ENCODE measurements at regions not wholly inside any gene's neighbourhood (a gene's known extent, or its start where the extent isn't known, plus 50 kb on each side); places are given as distances from the start of the nearest gene placed in this dataset.

GRCh38 chr16:35746963-35747657 lies 2287.7 kb downstream of the TP53TG3F start:
- Histone ChIP-seq H3K4me3 (no peak overlapping the region), H3K27ac (no peak overlapping the region), H3K36me3 (ENCODE audit: insufficient read depth, low read length) (no peaks in the 10 kb centered on the region), H3K9me3 (ENCODE audit: low read depth, low read length) (no peaks in the 10 kb centered on the region), H3K9ac (ENCODE audit: insufficient read length) (no peak overlapping the region)
- no peak for DNase-seq (ENCODE audit: low read depth, low spot score)
- TF ChIP-seq EZH2 (IDR thresholded peaks at IDR 0.05) = no peak
- no peak for TF ChIP-seq FOXP2 (optimal IDR thresholded peaks at IDR 0.05; ENCODE audit: control extremely low read depth, extremely low read length, insufficient read depth)
- no peak for TF ChIP-seq POLR2AphosphoS5 (IDR thresholded peaks at IDR 0.05; ENCODE audit: borderline replicate concordance, low read depth, low read length)

- no peak for DNase-seq (ENCODE audit: low read depth, low spot score)
- TF ChIP-seq FOXP2 (optimal IDR thresholded peaks at IDR 0.05; ENCODE audit: control extremely low read depth, extremely low read length, insufficient read depth) = no peak
- TF ChIP-seq EZH2 (IDR thresholded peaks at IDR 0.05) = no peak
- TF ChIP-seq POLR2AphosphoS5 (IDR thresholded peaks at IDR 0.05; ENCODE audit: borderline replicate concordance, low read depth, low read length) = no peak
- no peaks in the 10 kb centered on the region for H3K9me3 ChIP-seq (ENCODE audit: low read depth, low read length)
- H3K4me3 ChIP-seq = no peak overlapping the region
- no peak overlapping the region for H3K27ac ChIP-seq
- no peak overlapping the region for H3K9ac ChIP-seq (ENCODE audit: insufficient read length)
- H3K36me3 ChIP-seq (ENCODE audit: insufficient read depth, low read length) = no peaks in the 10 kb centered on the region
These were observed 2288.4 kb downstream of the TP53TG3F start for GRCh38 chr16:35747658-35748455.

GRCh38 chr16:35748621-35749252 lies 2289.3 kb downstream of the TP53TG3F start:
- TF ChIP-seq POLR2AphosphoS5 (IDR thresholded peaks at IDR 0.05; ENCODE audit: borderline replicate concordance, low read depth, low read length) (no peak), FOXP2 (optimal IDR thresholded peaks at IDR 0.05; ENCODE audit: control extremely low read depth, extremely low read length, insufficient read depth) (no peak), EZH2 (IDR thresholded peaks at IDR 0.05) (no peak)
- no peak overlapping the region for H3K27ac ChIP-seq
- H3K4me3 ChIP-seq = no peak overlapping the region
- no peaks in the 10 kb centered on the region for H3K36me3 ChIP-seq (ENCODE audit: insufficient read depth, low read length)
- no peak for DNase-seq (ENCODE audit: low read depth, low spot score)
- no peaks in the 10 kb centered on the region for H3K9me3 ChIP-seq (ENCODE audit: low read depth, low read length)
- H3K9ac ChIP-seq (ENCODE audit: insufficient read length) = no peak overlapping the region

GRCh38 chr16:35749253-35750141 lies 2290.1 kb downstream of the TP53TG3F start:
- H3K9me3 ChIP-seq (ENCODE audit: low read depth, low read length) = no peaks in the 10 kb centered on the region
- no peak for TF ChIP-seq EZH2 (IDR thresholded peaks at IDR 0.05)
- TF ChIP-seq FOXP2 (optimal IDR thresholded peaks at IDR 0.05; ENCODE audit: control extremely low read depth, extremely low read length, insufficient read depth) = no peak
- TF ChIP-seq POLR2AphosphoS5 (IDR thresholded peaks at IDR 0.05; ENCODE audit: borderline replicate concordance, low read depth, low read length) = no peak

GRCh38 chr16:35750157-35750689 lies 2290.8 kb downstream of the TP53TG3F start:
- Histone ChIP-seq H3K36me3 (ENCODE audit: insufficient read depth, low read length) (no peaks in the 10 kb centered on the region), H3K9me3 (ENCODE audit: low read depth, low read length) (no peaks in the 10 kb centered on the region), H3K4me3 (no peak overlapping the region), H3K9ac (ENCODE audit: insufficient read length) (no peak overlapping the region), H3K27ac (no peak overlapping the region)
- no peak for DNase-seq (ENCODE audit: low read depth, low spot score)
- no peak for TF ChIP-seq FOXP2 (optimal IDR thresholded peaks at IDR 0.05; ENCODE audit: control extremely low read depth, extremely low read length, insufficient read depth)
- TF ChIP-seq POLR2AphosphoS5 (IDR thresholded peaks at IDR 0.05; ENCODE audit: borderline replicate concordance, low read depth, low read length) = no peak
- no peak for TF ChIP-seq EZH2 (IDR thresholded peaks at IDR 0.05)

More at GRCh38 chr16:35749253-35750141, 2290.1 kb downstream of the TP53TG3F start:
- H3K9ac ChIP-seq (ENCODE audit: insufficient read length) = no peak overlapping the region
- DNase-seq (ENCODE audit: low read depth, low spot score) = no peak
- no peak overlapping the region for H3K4me3 ChIP-seq
- H3K36me3 ChIP-seq (ENCODE audit: insufficient read depth, low read length) = no peaks in the 10 kb centered on the region
- H3K27ac ChIP-seq = no peak overlapping the region

GRCh38 chr16:35750701-35751104 lies 2291.3 kb downstream of the TP53TG3F start:
- no peak overlapping the region for H3K27ac ChIP-seq
- no peak overlapping the region for H3K9ac ChIP-seq (ENCODE audit: insufficient read length)
- no peaks in the 10 kb centered on the region for H3K9me3 ChIP-seq (ENCODE audit: low read depth, low read length)
- no peak overlapping the region for H3K4me3 ChIP-seq
- no peak for TF ChIP-seq POLR2AphosphoS5 (IDR thresholded peaks at IDR 0.05; ENCODE audit: borderline replicate concordance, low read depth, low read length)
- no peak for TF ChIP-seq EZH2 (IDR thresholded peaks at IDR 0.05)
- no peak for TF ChIP-seq FOXP2 (optimal IDR thresholded peaks at IDR 0.05; ENCODE audit: control extremely low read depth, extremely low read length, insufficient read depth)
- H3K36me3 ChIP-seq (ENCODE audit: insufficient read depth, low read length) = no peaks in the 10 kb centered on the region
- DNase-seq (ENCODE audit: low read depth, low spot score) = no peak

GRCh38 chr16:35751191-35751941 lies 2292.0 kb downstream of the TP53TG3F start:
- Histone ChIP-seq H3K36me3 (ENCODE audit: insufficient read depth, low read length) (no peaks in the 10 kb centered on the region), H3K27ac (no peak overlapping the region), H3K9ac (ENCODE audit: insufficient read length) (no peak overlapping the region), H3K9me3 (ENCODE audit: low read depth, low read length) (no peaks in the 10 kb centered on the region), H3K4me3 (no peak overlapping the region)
- no peak for DNase-seq (ENCODE audit: low read depth, low spot score)
- no peak for TF ChIP-seq EZH2 (IDR thresholded peaks at IDR 0.05)
- no peak for TF ChIP-seq POLR2AphosphoS5 (IDR thresholded peaks at IDR 0.05; ENCODE audit: borderline replicate concordance, low read depth, low read length)
- TF ChIP-seq FOXP2 (optimal IDR thresholded peaks at IDR 0.05; ENCODE audit: control extremely low read depth, extremely low read length, insufficient read depth) = no peak
